ENCODE measurements at regions not wholly inside any gene's neighbourhood (a gene's known extent, or its start where the extent isn't known, plus 50 kb on each side); places are given as distances from the start of the nearest gene placed in this dataset.
"Not testable (repeated sequence)": the region's sequence is repeated elsewhere in the genome, so short reads cannot be mapped to it uniquely, and the experiment has no call there.

DNA sequence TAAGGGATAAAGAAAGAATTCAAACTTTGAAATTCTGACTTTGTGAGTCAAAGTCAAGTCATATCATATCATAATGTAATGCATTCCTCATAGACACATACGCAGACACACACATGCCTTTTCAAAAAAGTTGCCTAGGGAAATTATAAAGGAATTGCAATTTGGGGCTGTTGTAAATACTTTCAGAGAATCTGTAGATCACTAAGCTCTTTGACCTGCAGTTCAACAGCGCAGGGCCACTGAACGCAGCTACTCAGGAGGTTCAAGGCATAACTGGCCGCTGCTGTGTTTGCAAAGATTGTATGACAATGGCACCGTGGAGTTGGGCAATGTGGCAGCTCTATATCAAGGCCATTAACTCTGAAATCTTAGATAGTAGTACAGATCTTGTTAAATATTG is 188.4 kb upstream of the THRB start:
- FAIRE-seq (no peak), DNase-seq (ENCODE audit: insufficient read length, low spot score) (no peak)

DNA sequence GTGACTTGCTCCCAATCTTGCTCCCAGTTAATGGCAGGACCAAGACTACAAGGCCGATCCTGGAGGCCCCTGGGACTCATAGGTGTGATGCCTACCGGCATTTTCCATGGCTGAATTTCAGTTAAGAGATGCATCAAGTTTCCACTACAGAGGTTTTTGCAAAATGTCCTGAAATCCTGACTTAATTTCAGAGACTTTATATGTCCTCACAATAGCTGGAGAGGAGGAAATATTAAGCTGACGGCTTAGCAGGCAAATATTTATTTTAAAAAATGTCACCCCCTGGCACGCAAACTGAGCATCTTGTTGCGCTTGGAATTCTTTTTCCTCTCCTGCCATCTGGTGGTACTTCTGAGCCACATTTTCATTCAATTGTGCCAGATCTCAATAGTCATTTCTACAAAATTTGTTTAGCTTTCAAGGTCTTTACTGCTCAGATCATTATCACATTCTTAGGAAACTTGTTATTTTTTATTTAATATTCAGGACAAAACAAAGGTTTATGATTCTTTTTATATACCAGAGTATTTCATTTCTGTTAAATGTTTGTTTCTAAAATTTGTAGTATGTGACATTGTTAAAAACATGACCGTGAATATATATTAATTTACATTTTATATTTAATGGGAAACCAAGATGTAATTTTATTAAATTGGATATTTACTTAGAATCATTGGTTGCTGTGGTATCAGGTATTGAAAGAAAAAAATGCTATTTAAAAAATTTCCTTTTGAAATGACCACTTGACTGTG is 189.2 kb upstream of the THRB start:
- no peak for DNase-seq (ENCODE audit: insufficient read length, low spot score)
- FAIRE-seq, result no peak

DNA sequence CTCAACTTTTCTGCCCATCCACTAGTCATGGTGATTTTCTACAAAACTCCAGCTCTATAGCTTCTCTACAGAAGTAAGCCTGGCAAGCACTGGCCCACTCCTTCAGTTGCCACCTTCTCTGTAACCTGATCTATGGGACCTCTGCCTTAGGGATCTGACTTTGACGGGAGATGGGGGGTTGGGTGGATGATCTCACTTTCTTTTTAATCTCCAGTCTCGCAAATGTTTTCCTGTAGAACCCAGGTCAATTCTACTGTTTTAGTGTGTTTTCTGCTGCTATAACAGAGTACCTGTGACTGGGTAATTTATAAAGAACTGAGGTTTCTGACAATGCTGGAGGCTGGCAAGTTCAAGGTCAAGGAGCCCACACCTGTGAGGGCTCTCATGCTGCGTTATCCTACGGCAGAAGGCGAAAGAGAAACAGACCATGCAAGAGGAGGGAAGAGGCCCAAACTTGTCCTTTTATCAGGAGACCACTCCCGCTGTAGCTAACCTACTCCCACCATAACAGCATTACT is 189.9 kb upstream of the THRB start:
- no peak for DNase-seq (ENCODE audit: insufficient read length, low spot score)
- no peak for FAIRE-seq

DNA sequence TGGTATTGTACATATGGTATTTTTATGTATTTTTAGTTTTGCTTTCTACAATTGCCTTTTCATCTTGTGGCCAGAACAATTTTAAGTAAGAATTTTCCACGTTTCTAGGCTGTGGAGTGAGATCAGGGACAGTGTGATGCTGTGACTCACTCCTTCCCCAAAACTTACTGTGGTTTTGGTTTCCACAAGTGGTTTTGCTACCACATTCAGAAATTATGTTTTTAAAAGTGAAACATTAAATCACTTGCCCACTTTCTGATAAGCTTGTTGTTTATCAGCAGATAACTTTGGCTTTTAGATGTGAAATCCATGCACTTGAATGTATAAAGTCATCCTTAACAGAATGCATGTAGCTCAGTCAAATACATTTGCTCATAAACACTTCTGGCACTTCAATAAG is 192.2 kb upstream of the THRB start:
- no peak for DNase-seq (ENCODE audit: insufficient read length, low spot score)
- no peak for FAIRE-seq

DNA sequence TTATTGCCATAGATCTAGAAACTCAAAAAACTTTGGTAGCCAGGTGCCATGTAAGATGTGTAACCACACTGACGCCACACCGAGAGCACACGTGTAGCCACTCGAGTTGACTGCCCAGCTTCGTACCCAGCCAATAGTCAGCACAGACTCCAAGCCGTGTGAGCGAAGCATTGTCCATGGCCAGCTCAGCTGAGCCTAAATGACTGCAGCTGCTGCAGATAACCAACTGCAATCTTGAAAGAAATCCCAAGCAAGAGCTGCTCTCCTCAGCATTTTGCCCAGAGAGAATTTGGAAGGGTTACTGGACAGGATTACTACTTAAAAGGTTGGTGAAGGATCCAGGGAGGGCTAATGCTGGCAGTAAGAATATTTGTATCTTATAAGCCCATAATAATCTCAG is 193.0 kb upstream of the THRB start:
- no peak for FAIRE-seq
- no peak for DNase-seq (ENCODE audit: insufficient read length, low spot score)

DNA sequence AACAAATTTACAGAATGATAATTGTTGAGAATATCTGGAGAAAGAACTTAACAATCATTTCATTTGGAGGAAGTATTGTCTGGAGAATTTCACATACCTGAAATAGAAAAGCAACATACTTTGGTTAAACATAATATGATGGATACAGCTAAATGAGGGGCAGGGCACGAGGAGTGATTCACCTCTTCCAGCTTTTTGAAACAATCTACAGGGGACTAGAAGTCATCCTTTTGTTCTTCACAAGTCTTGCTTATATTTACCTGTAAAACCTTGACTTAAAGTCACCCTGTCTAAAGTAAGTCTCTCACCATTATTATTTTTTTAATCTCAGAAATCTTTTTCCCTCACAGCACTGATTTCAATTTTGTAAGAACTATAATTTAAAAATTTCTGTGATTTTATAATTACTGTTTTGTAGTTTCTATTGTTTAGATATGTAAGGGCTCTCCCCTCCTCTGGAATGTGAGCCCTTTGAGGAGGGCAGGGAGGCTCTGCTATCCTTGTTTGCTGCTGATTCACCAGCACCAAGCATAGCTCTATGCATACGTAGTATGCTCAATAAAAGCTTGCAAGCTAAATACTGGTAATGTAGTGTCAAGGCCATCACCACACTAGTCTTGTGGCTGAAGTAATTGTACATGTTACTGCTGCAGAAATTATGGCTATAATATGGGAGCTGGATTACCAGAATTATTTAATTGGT is 193.9 kb upstream of the THRB start:
- no peak for FAIRE-seq
- DNase-seq (ENCODE audit: insufficient read length, low spot score), result no peak

DNA sequence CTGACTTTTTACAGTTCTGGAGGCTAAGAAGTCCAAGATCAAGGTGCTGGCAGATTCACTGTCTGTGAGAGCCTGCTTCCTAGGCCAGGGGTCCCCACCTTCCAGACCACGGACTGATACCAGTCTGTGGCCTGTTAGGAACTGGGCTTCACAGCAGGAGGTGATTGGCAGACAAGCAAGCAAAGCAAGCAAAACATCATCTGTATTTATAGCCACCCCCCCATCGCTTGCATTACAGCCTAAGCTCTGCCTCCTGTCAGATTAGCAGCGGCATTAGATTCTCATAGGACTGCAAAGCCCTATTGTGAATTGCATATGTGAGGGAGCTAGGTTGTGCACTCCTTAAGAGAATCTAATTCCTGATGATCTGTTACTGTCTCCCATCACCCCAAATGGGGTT is 194.7 kb upstream of the THRB start:
- no peak for DNase-seq (ENCODE audit: insufficient read length, low spot score)
- FAIRE-seq, result no peak

DNA sequence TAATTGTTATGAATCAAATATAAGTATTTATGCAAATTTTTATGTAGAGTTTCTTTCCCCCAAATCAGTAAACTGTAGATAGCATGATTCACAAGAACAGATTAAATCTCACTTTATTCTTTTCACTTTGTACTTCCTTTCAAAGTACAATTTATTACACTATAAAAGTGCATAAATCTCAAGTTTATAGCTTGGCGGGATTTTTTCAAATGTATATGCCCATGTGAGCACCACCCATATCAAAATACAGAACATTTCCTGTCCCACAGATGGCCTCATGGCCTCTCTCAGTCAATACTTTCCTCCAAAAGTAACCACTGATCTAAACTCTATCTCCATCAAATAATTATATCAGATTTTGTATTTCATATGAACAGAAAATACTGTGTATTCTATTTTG is 196.1 kb upstream of the THRB start:
- no peak for DNase-seq (ENCODE audit: insufficient read length, low spot score)
- FAIRE-seq, result no peak

DNA sequence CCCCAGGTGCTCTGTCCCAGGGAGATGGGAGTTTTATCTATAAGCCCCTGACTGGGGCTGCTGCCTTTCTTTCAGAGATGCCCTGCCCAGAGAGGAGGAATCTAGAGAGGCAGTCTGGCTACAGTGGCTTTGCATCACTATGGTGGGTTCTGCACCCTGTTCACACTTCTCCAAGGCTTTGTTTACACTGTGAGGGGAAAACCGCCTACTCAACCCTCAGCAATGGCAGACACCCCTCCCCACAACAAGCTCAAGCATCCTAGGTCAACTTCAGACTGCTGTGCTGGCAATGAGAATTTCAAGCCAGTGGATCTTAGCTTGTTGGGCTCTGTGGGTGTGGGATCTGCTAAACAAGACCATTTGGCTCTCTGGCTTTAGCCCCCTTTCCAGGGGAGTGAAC is 204.4 kb upstream of the THRB start:
- not testable (repeated sequence) for DNase-seq (ENCODE audit: insufficient read length, low spot score); FAIRE-seq

DNA sequence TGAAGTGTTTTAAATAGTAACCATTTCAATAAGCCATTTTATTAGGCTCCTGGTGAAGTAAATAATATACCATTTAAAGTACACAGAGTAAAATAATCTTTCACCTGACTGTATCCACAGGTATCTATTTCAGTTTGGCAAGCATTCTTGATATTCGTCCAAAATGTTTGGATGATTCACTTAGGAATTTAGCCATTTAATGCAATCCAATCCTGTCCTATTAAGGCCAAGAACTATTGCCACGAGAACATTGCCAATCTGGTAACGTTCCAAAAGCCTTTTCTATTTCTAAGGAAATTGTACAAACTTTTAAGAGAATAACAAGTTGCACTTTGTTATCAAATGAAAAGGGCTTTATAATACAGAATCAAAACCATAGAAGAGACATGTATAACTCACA is 209.8 kb upstream of the THRB start:
- DNase-seq (ENCODE audit: insufficient read length, low spot score), result no peak
- no peak for FAIRE-seq

DNA sequence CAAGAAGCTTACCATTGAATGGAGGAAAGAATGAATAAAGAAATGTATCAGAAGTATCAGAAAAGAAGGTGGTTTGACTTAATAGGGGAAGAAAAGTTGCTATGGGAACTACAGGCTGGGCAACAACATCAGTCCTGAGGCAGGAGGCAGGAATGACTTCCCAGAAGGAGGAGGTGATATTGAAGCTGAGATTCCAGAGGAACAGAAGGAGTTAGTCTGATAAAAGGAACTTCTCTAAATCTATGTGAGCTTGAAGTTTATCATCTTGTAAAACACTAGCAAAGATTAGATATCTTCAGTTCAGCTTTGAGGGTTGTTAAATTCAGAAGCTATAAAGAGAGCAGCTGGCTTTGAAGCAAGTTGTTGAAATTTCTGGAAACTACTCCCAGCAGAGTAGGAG is 213.3 kb upstream of the THRB start:
- DNase-seq (ENCODE audit: insufficient read length, low spot score), result no peak
- FAIRE-seq, result no peak

DNA sequence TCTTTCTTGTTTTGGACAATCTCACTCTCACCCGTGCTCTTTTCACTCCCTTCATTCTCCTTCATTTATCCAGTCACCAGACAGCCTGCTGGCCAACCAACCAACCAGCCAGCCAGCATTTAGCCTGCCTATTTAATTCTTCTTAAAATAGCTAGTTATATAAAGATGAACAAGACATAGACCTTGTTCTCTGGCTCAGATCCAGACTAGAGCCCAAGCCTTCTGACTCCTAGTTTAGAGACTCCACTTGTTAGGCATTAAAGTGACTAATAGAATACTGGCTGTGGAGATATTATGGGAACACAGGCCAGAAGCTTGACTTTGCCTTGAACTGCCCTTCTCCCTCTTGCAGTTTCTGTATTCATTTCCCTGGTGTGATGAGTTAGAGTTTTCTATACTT is 215.3 kb upstream of the THRB start:
- DNase-seq (ENCODE audit: insufficient read length, low spot score), result no peak
- no peak for FAIRE-seq

DNA sequence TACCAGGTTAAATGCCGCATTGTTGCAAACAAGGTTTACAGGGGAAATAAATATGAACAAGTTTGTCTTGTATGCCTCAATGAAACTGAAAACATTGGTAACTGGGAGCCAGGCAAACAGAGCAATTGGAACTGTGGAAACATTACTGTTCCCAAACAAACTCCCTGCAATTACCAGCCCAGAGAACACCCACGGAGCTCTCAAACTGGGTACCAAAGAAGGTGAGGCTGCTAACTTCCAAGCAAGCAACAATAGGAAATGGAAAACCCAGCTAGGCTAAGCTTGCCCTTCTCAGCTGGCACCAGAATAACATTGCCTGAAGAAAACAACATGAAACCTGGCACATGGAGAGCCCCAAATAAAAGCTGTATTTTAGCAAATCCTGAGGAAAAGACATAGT is 218.9 kb upstream of the THRB start:
- no peak for FAIRE-seq
- no peak for DNase-seq (ENCODE audit: insufficient read length, low spot score)

DNA sequence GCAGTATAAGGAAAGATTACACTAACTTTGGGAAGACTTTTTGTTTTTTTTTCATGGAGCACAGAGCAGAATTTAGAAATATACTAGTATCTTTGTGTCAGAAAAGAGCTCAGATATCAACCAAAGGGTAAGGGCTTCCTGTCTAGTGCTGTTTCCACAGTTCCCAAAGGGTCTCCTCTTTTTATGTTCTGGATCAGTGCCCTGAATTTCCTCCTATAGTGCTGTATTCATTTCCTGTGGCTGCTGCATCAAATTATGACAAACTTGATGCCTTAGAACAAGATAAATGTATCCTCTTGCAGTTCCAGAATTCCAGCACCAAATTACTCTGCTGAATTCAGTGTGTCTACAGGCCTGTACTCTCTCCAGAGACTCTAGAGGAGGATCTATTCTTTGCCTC is 219.8 kb upstream of the THRB start:
- DNase-seq (ENCODE audit: insufficient read length, low spot score) (no peak), FAIRE-seq (no peak)

DNA sequence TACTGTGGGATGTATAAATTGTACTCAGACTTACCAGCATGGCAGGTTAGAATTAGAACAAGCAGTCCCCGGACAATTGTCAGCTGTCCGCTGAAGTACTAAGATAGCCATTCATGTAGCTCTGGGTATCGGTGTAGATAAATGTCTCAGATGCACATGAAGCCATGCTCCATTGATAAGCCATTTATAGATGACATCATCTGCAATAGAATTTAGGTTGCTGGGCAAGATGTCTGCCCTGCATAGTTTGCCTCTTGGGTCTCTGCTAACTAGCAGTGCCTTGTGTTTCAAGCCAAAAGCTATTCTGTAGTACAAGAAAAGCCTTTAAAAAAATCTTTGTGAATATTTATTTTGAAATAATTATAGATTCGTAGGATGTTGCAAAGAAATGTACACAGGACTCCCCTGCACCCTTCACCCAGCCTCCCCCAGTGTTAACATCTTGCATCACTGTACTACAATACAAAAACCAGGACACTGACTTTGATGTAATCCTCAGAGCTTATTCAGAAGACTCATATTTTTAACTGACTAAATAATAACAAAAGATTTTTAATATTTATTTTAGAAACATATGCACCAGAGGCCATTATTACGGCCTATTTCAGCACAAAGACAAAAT is 220.6 kb upstream of the THRB start:
- FAIRE-seq (no peak), DNase-seq (ENCODE audit: insufficient read length, low spot score) (no peak)

DNA sequence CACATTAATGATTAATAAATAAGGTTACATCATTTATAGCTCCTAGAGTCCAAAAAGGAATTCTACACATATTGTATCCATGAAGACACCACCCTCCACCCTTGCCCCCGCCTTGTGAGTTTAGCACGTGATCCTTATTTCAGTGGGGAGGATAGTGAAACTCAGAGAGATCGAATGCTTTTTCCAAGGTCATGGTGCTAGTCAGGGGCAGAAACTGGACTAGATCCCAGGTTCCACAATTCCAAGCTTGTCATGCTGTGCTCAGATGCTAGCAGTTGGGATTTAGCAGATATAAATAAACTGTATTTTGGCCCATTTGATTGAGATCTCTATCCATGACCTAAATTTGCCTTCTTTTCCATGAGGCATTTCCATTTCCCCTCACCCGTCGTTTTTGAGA is 227.4 kb upstream of the THRB start:
- FAIRE-seq (no peak), DNase-seq (ENCODE audit: insufficient read length, low spot score) (no peak)

DNA sequence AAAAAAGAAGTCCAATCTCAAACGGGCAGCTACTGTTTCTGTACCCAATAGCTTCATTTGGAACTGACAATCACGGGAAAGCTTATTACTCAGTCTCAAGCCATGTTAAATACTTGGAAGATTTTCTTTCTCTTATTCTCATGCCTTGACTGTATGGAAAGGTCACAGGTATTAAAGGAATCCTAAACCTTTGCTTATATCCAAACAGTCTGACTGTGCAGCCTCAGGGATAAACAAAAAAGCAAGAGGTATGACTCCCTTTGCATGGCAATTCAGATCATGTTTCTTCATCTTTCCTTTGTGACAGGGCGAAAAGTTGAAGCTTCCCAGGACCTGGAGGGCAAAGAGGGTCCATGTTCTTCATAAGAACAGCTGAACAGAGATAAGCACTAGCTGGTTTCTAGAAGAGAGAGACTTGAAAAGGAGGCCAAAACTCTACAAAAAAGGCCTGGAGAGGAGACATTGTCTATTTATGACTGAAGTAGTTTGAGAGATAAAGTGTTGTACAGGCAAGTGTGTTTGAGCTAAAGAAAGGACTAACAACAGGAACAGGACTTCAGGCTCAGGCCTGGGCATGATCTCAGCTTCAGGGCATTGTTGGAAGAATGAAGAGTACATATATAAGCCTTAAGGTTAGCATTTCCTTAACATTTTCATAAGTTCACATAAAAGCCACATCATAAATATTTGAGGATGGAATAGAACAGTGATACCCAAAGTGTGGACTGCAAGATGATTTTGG is 231.0 kb upstream of the THRB start:
- no peak for DNase-seq (ENCODE audit: insufficient read length, low spot score)
- FAIRE-seq, result no peak

DNA sequence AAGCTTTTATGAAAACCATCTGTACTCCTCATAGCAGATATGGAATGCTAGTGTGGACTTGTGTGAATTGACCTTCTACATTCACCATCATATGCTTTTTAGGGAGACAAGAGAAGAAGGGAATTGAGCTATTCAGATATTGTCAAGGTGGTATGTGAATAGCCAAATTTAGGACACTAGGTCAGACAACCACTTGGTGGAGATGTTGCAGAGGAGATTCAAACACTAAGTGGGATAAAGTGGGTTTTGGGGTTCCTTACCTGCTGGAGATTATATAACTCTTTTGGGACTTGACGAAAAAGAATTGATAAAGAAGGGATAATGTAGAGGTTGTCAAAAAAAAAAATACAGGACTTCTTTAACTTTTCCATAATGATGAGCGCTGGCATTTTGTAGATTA is 231.8 kb upstream of the THRB start:
- DNase-seq (ENCODE audit: insufficient read length, low spot score) (no peak), FAIRE-seq (no peak)

DNA sequence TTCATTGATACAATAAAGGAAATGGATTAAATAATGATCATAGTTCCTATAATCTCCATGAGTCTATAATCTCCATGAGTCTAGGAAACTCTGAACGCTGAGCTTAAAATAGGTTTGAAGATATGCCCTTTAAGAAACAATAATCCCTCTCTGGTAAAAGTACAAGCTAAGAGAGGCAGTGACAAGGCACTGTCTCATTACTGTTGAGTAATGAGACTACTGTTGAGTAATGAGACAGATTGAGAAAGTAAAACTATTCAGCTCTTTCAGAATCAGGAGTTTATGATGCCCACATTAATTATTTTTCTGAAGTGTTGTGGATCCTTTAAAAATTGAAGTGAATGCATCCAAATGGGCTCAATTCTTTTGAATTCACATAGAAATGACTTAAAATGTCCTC is 235.5 kb upstream of the THRB start:
- no peak for FAIRE-seq

DNA sequence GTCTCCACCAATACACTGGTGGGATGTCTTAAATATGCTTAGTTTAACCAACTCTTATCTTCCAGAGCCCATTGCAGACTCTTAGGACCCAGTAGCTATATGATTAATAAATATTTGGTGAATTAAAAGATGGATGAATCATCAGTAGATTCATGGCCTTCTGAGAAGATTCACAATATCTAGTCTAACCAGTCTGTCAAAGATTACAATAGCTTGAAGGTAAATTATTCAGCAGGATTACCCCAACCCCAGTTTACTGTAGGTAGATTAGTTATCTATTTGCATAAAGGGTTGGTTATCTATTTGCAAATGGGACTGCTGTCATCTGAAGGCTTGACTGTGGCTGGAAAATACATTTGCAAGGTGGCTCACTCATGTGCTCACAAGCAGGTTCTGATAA is 239.4 kb upstream of the THRB start:
- DNase-seq (ENCODE audit: insufficient read length, low spot score), result no peak
- no peak for FAIRE-seq

More for the DNA sequence above, 235.5 kb upstream of the THRB start:
- DNase-seq (ENCODE audit: insufficient read length, low spot score), result no peak

DNA sequence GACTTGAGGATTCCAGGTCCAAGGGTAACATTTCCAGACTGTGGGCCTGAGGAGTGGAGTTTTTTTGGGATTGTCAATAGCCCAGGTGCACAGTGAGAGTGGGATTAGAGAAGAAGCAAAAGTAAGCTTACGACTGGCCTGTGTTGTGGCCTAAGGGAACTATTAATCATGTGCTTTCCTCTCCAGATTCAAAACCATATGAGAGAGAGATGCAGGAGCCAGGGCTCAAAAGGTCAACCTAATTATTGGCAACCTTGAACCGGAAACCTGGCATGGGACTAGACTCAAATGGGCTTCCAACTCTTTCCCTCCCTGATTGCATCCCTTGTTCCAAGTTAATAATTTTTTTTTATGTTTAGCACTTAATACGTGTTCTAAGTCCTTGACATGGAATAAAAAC is 242.1 kb upstream of the THRB start:
- no peak for FAIRE-seq
- DNase-seq (ENCODE audit: insufficient read length, low spot score), result no peak
